ENCODE measurements at regions not wholly inside any gene's neighbourhood (a gene's known extent, or its start where the extent isn't known, plus 50 kb on each side); places are given as distances from the start of the nearest gene placed in this dataset.
"Not testable (repeated sequence)": the region's sequence is repeated elsewhere in the genome, so short reads cannot be mapped to it uniquely, and the experiment has no call there.

GRCh38 chr7:55743454-55743717, 119.2 kb downstream of the SEPTIN14 start:
- H3K4me3 ChIP-seq (ENCODE audit: low read depth, low read length); H3K27me3 ChIP-seq (ENCODE audit: control insufficient read depth, insufficient read depth, low read length); POLR2A ChIA-PET; DNase-seq (ENCODE audit: low read depth, low spot score); CTCF ChIA-PET; H3K9me3 ChIP-seq (ENCODE audit: control insufficient read depth, insufficient read depth, low read length); H3K27ac ChIP-seq (ENCODE audit: low read depth, low read length): not testable (repeated sequence)

- POLR2A ChIA-PET; H3K4me3 ChIP-seq (ENCODE audit: low read depth, low read length); CTCF ChIA-PET; DNase-seq (ENCODE audit: low read depth, low spot score); H3K27me3 ChIP-seq (ENCODE audit: control insufficient read depth, insufficient read depth, low read length); H3K9me3 ChIP-seq (ENCODE audit: control insufficient read depth, insufficient read depth, low read length); H3K27ac ChIP-seq (ENCODE audit: low read depth, low read length): not testable (repeated sequence)
These were observed 119.7 kb downstream of the SEPTIN14 start for GRCh38 chr7:55742651-55743453.

- H3K4me3 ChIP-seq (ENCODE audit: low read depth, low read length); DNase-seq (ENCODE audit: low read depth, low spot score); POLR2A ChIA-PET; H3K27ac ChIP-seq (ENCODE audit: low read depth, low read length); CTCF ChIA-PET; H3K27me3 ChIP-seq (ENCODE audit: control insufficient read depth, insufficient read depth, low read length); H3K9me3 ChIP-seq (ENCODE audit: control insufficient read depth, insufficient read depth, low read length): not testable (repeated sequence)
These were observed 120.6 kb downstream of the SEPTIN14 start for GRCh38 chr7:55741721-55742631.

GRCh38 chr7:55740633-55741250, 121.8 kb downstream of the SEPTIN14 start:
- H3K27me3 ChIP-seq (ENCODE audit: control insufficient read depth, insufficient read depth, low read length); H3K9me3 ChIP-seq (ENCODE audit: control insufficient read depth, insufficient read depth, low read length); H3K27ac ChIP-seq (ENCODE audit: low read depth, low read length); POLR2A ChIA-PET; H3K4me3 ChIP-seq (ENCODE audit: low read depth, low read length); DNase-seq (ENCODE audit: low read depth, low spot score); CTCF ChIA-PET: not testable (repeated sequence)

GRCh38 chr7:55740053-55740452, 122.5 kb downstream of the SEPTIN14 start:
- CTCF ChIA-PET; POLR2A ChIA-PET; H3K27ac ChIP-seq (ENCODE audit: low read depth, low read length); H3K4me3 ChIP-seq (ENCODE audit: low read depth, low read length); H3K27me3 ChIP-seq (ENCODE audit: control insufficient read depth, insufficient read depth, low read length); H3K9me3 ChIP-seq (ENCODE audit: control insufficient read depth, insufficient read depth, low read length); DNase-seq (ENCODE audit: low read depth, low spot score): not testable (repeated sequence)

- POLR2A ChIA-PET; H3K27me3 ChIP-seq (ENCODE audit: control insufficient read depth, insufficient read depth, low read length); DNase-seq (ENCODE audit: low read depth, low spot score); CTCF ChIA-PET; H3K9me3 ChIP-seq (ENCODE audit: control insufficient read depth, insufficient read depth, low read length); H3K4me3 ChIP-seq (ENCODE audit: low read depth, low read length); H3K27ac ChIP-seq (ENCODE audit: low read depth, low read length): not testable (repeated sequence)
These were observed 125.8 kb downstream of the SEPTIN14 start for GRCh38 chr7:55736641-55737221.

- no peaks in the 10 kb centered on the region for H3K9me3 ChIP-seq (ENCODE audit: control insufficient read depth, insufficient read depth, low read length)
- H3K27me3 ChIP-seq (ENCODE audit: control insufficient read depth, insufficient read depth, low read length), result no peaks in the 10 kb centered on the region
- DNase-seq (ENCODE audit: low read depth, low spot score), result no peak
- ChIA-PET POLR2A (no interaction called here), CTCF (no interaction called here)
- no peak overlapping the region for H3K4me3 ChIP-seq (ENCODE audit: low read depth, low read length)
- no peak overlapping the region for H3K27ac ChIP-seq (ENCODE audit: low read depth, low read length)
- TF ChIP-seq CTCF (IDR thresholded peaks at IDR 0.05; ENCODE audit: low read depth, low read length), result no peak
These were observed 129.1 kb downstream of the SEPTIN14 start for GRCh38 chr7:55733241-55734140.

Data from AG04450 (cell line).